Activated CD8-positive, alpha-beta T cell treated with anti-CD3 and anti-CD28 coated beads, Interleukin-2, amount 10 ng/mL, durations not matched to agents 7 days and 5 days (primary cell): ENCODE measurements at regions not wholly inside any gene's neighbourhood (a gene's known extent, or its start where the extent isn't known, plus 50 kb on each side); places are given as distances from the start of the nearest gene placed in this dataset.

ENCODE experiments used
- ATAC-seq: fragments of 150-1000 bp; cut with Tn5 transposase; one replicate; pipeline ENCODE4 v1.10.0; 2021; ENCODE audit warnings: moderate library complexity
- CTCF ChIA-PET: fragments of 350-600 bp; sonication (Branson Sonifier 250); formaldehyde crosslinking; loops from one replicate; lab custom pipeline; 2021; ENCODE audit warnings: antibody characterized with exemption; lab: Charles Lee
- POLR2A ChIA-PET: fragments of 350-600 bp; sonication (Branson Sonifier 250); formaldehyde crosslinking; loops from one replicate; lab custom pipeline; 2021; ENCODE audit warnings: antibody characterized with exemption; lab: Charles Lee
- DNase-seq: peaks from one replicate; pipeline ENCODE4 v3.0.0-alpha.2; 2020
- H3K27ac Mint-ChIP-seq: one replicate; pipeline ENCODE4 v1.8.0; 2021; ENCODE audit warnings: mild to moderate bottlenecking, mixed read lengths
- H3K27me3 Mint-ChIP-seq: one replicate; pipeline ENCODE4 v1.8.0; 2021; ENCODE audit warnings: low read depth, mixed read lengths
- H3K36me3 Mint-ChIP-seq: one replicate; pipeline ENCODE4 v1.8.0; 2021; ENCODE audit warnings: low read depth, mixed read lengths
- H3K4me1 Mint-ChIP-seq: one replicate; pipeline ENCODE4 v1.8.0; 2021; ENCODE audit warnings: low read depth, mixed read lengths
- H3K4me3 Mint-ChIP-seq: one replicate; pipeline ENCODE4 v1.8.0; 2021; ENCODE audit warnings: mild to moderate bottlenecking, mixed read lengths
- H3K9me3 Mint-ChIP-seq: one replicate; pipeline ENCODE4 v1.8.0; 2022; ENCODE audit warnings: mixed read lengths; ENCODE audit not compliant: insufficient read depth

DNA sequence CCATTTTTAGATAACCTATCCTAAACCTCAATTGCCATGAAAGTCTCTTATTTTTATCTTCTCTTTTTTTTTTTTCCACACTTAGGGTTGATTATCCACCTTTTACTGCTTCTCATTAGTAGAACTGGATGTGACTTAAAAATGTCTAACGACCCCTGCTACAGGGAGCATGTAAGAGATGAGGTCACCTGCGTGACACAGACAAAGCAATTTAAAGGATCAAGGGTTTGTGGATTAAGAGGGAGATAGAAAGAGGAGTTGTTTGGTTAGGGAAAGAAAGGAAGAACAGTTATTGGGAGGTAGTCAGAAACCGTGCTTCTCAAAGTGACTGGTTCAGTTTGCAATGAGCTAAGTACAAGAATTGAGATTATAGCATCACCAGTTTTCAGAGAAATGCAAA is 239.1 kb downstream of the ALX1 start:
- Mint-ChIP-seq H3K4me3 (no peak overlapping the region), H3K27me3 (no peaks in the 10 kb centered on the region), H3K27ac (no peak overlapping the region), H3K36me3 (no peaks in the 10 kb centered on the region), H3K9me3 (no peaks in the 10 kb centered on the region), H3K4me1 (no peaks in the 10 kb centered on the region)
- CTCF ChIA-PET: no interaction called here
- no peak for ATAC-seq
- POLR2A ChIA-PET: no interaction called here
- no peak for DNase-seq

DNA sequence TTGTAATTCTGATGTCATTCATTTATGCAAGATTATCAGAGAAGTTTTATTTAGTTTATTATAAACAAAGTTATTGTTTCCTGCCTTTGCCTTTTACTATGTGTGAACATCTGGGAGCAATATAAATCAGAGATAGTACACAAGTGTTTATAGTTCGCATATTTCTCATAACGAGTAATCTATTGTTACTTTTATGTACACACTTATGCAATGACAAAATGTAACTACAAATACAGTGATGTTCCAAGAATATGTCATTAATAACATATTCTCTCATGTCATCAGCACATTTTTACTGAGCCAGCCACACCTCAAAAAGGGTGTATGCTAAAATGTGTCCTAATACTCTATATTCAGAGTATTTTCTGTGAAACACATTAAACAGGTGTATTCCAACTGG is 243.2 kb downstream of the ALX1 start:
- H3K27me3 Mint-ChIP-seq: no peaks in the 10 kb centered on the region
- no peak overlapping the region for H3K27ac Mint-ChIP-seq
- peaks cover 9% of the 10 kb centered on the region for H3K4me1 Mint-ChIP-seq
- POLR2A ChIA-PET: no interaction called here
- CTCF ChIA-PET: no interaction called here
- DNase-seq: no peak
- no peak for ATAC-seq
- no peaks in the 10 kb centered on the region for H3K36me3 Mint-ChIP-seq
- no peak overlapping the region for H3K4me3 Mint-ChIP-seq
- H3K9me3 Mint-ChIP-seq: no peaks in the 10 kb centered on the region

DNA sequence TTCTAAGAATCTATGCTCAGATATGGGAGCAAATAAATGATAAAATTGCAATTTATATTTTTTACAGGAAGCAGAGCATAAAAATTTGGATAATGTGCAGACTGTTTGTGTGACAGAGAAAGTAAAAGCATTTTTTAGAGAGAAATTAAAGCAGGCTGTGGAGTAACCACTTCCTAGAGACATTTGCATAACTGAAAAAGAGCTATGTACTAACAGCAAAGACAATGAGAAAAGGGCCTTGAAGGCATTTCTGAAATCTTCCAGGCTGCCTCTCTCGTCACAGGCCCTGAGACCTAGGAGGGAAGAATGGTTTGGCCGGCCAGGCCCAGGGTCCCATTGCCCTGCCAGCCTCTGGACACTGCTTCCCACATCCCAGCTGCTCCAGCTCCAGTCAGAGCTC is 247.2 kb downstream of the ALX1 start:
- Mint-ChIP-seq H3K4me1 (peaks cover 9% of the 10 kb centered on the region), H3K36me3 (no peaks in the 10 kb centered on the region), H3K4me3 (no peak overlapping the region), H3K27me3 (no peaks in the 10 kb centered on the region), H3K27ac (no peak overlapping the region), H3K9me3 (no peaks in the 10 kb centered on the region)
- no peak for ATAC-seq
- ChIA-PET CTCF (interaction anchor here (0.9 to 1.3 kb wide), 2 partner anchors 13 to 58 kb away, joined by 3 to 5 read pairs; no protein-coding TSS in a partner anchor), POLR2A (no interaction called here)
- DNase-seq: no peak

DNA sequence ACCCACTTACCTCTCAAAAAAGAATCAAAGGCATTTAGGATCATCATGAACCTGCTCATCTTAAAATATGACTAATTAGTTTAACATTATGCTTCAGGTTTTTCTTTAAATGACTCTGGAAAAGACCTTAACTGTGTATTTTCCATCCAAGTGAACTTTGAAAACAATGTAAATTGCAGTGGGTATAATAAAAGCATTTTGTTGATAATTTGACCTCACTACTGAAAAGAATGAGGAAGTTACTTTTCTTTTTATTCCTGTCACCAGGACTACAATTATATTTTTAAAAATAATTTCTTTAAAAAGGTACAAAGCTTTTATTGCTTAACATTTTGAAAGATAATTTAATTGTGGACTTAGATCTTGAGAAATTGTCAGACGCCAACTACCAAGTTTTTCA is 249.9 kb downstream of the ALX1 start:
- CTCF ChIA-PET: no interaction called here
- H3K4me3 Mint-ChIP-seq: no peak overlapping the region
- POLR2A ChIA-PET: no interaction called here
- no peak for ATAC-seq
- H3K4me1 Mint-ChIP-seq: peaks cover 9% of the 10 kb centered on the region
- DNase-seq: no peak
- H3K27me3 Mint-ChIP-seq: no peaks in the 10 kb centered on the region
- H3K27ac Mint-ChIP-seq: no peak overlapping the region
- H3K36me3 Mint-ChIP-seq: no peaks in the 10 kb centered on the region
- H3K9me3 Mint-ChIP-seq: no peaks in the 10 kb centered on the region

DNA sequence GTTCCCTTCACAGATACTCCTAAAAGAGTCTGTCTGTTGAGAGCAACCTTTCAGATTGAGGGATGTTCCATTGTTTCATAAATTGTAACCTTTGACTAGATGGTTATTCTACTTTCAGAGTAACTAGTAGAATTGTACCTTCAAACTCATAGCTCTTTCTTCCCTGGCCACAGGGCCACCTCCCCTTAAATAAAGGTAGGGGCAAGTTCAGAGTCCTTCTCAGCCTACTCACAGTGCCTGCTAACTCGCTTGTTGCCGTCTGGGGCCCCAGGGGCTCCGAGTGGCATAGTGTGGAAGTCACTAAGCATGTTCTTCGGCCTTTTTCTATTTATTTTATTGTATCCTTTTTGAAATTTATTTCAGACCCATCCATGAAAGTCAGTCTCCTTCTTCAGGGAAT is 250.4 kb downstream of the ALX1 start:
- Mint-ChIP-seq H3K4me3 (no peak overlapping the region), H3K4me1 (peaks cover 9% of the 10 kb centered on the region), H3K9me3 (no peaks in the 10 kb centered on the region), H3K27me3 (no peaks in the 10 kb centered on the region), H3K36me3 (no peaks in the 10 kb centered on the region), H3K27ac (no peak overlapping the region)
- DNase-seq (no peak), ATAC-seq (no peak)
- CTCF ChIA-PET: no interaction called here
- POLR2A ChIA-PET: no interaction called here

DNA sequence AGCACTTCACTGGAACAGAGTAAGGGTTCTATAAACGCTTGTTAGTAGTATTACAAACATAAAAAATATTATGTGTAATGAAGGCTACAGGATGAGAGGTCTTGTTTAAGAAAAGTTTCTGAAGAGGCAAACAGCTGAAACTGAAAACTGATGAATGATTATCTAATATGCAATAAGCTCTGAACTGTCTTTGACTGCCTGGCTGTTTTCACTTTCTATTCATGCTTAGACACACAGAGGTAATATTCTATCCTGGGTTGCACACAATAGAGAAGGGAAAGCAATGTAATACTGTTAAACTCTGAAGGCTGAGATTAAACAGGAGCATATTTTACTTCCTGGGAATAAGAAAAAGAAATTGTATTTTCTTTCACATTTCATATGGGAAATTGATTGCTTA is 251.3 kb downstream of the ALX1 start:
- CTCF ChIA-PET: no interaction called here
- DNase-seq (no peak), ATAC-seq (no peak)
- Mint-ChIP-seq H3K9me3 (no peaks in the 10 kb centered on the region), H3K36me3 (no peaks in the 10 kb centered on the region), H3K27ac (no peak overlapping the region), H3K4me3 (no peak overlapping the region), H3K27me3 (no peaks in the 10 kb centered on the region), H3K4me1 (peaks cover 9% of the 10 kb centered on the region)
- POLR2A ChIA-PET: no interaction called here

DNA sequence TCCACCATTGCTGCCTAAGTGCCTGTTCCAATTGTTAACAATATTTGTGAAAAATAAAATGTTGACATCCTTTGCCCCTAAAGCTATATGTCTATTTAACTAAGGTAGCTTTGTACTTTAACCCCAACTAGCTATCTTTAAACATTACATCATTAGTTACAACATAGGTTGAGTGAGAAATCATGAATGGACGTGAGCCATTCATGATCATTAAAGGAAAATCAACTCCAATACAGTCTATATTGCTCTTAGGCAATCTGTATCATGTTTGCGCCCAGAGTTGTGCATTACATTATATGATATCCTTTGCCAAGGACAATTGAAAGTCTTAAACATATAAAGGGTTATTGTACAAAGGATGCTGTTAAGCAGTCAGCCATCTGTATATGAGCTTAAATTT is 269.6 kb downstream of the ALX1 start:
- POLR2A ChIA-PET: no interaction called here
- Mint-ChIP-seq H3K4me3 (no peak overlapping the region), H3K27ac (no peak overlapping the region), H3K27me3 (no peaks in the 10 kb centered on the region), H3K9me3 (no peaks in the 10 kb centered on the region), H3K4me1 (no peaks in the 10 kb centered on the region), H3K36me3 (no peaks in the 10 kb centered on the region)
- DNase-seq (no peak), ATAC-seq (no peak)
- CTCF ChIA-PET: no interaction called here

DNA sequence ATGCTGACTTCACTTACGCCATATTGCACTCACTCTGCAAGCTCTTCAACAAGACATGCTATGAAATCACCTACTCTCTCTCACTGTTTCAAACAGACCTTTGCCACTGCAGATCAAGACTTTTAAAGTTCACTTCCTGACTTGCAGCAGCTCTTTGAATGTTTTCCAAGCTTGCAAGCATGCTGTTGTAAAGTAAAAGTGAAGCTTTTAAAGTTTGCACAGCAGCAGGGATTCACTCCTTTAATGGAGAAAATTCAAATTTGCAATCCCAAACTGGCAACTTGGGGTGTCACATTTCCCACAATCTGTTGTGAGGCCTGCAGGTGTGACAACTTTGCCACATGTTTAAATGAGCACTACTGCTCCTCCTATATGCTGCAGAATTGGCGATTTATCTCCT is 270.9 kb downstream of the ALX1 start:
- ATAC-seq: no peak
- Mint-ChIP-seq H3K4me3 (no peak overlapping the region), H3K27ac (no peak overlapping the region), H3K4me1 (no peaks in the 10 kb centered on the region), H3K9me3 (no peaks in the 10 kb centered on the region), H3K36me3 (no peaks in the 10 kb centered on the region), H3K27me3 (no peaks in the 10 kb centered on the region)
- POLR2A ChIA-PET: no interaction called here
- CTCF ChIA-PET: no interaction called here
- no peak for DNase-seq

DNA sequence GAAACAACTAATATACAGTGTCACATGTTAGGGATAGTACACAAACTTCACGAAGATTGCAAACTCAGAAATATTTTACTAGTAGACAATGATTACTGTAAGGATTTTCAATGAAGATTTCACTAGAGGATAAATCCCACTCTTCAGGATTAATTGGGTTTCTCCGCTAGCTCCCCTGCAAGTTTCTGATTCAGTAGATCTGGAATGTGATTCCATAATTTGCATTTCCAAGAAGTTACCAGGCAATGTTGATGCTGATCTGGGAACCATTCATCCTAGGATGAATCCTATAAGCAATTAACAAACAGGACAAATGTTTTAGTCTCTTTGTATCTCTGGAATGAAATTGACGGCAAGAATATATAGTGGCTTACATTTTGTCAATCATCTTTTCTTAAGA is 272.4 kb downstream of the ALX1 start:
- no peaks in the 10 kb centered on the region for H3K9me3 Mint-ChIP-seq
- H3K4me3 Mint-ChIP-seq: no peak overlapping the region
- CTCF ChIA-PET: no interaction called here
- H3K27me3 Mint-ChIP-seq: no peaks in the 10 kb centered on the region
- DNase-seq (no peak), ATAC-seq (no peak)
- POLR2A ChIA-PET: no interaction called here
- H3K27ac Mint-ChIP-seq: no peak overlapping the region
- no peaks in the 10 kb centered on the region for H3K36me3 Mint-ChIP-seq
- H3K4me1 Mint-ChIP-seq: no peaks in the 10 kb centered on the region

DNA sequence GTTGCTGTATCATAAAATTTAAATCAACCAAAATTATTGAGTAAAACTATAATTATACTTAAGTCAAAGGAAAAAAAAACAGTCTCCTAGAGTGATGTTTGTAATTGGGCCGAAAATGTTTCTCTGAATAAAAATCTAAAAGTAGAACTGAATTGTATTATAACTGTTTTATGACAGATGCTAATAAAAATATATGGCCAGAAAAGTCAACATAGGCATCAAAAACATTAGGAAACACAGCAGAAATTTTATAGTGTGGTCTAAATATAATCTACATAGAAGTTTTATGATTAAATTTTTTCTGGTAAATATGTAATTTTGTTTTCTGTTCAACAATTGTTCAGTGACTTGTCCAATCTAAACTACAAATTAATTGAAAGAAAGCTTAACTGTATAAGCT is 277.8 kb downstream of the ALX1 start:
- no peak for DNase-seq
- H3K36me3 Mint-ChIP-seq: no peaks in the 10 kb centered on the region
- ChIA-PET CTCF (no interaction called here), POLR2A (no interaction called here)
- no peaks in the 10 kb centered on the region for H3K4me1 Mint-ChIP-seq
- no peaks in the 10 kb centered on the region for H3K9me3 Mint-ChIP-seq
- H3K4me3 Mint-ChIP-seq: no peak overlapping the region
- H3K27me3 Mint-ChIP-seq: no peaks in the 10 kb centered on the region
- no peak for ATAC-seq
- no peak overlapping the region for H3K27ac Mint-ChIP-seq

DNA sequence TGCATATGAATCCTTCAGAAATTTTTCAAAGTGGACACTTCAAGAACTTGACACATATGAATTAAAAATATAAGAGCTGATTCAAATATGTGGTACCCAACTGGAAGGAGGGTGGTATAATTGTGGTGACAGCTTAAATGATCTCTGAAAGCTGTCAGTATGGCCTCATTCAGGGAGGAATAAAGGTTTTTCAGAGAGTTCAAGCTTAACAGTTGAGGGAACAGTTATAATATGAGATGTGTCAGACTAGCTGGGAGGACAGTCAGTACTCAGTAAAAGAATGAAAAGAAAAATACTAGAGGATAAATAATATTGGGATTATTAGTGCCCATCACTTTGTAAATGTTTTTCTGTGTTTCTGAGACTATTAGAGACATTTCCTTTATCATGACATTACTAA is 277.5 kb downstream of the RASSF9 start:
- no peaks in the 10 kb centered on the region for H3K9me3 Mint-ChIP-seq
- H3K36me3 Mint-ChIP-seq: no peaks in the 10 kb centered on the region
- ATAC-seq: no peak
- H3K27ac Mint-ChIP-seq: no peak overlapping the region
- ChIA-PET CTCF (no interaction called here), POLR2A (no interaction called here)
- H3K4me1 Mint-ChIP-seq: no peaks in the 10 kb centered on the region
- H3K27me3 Mint-ChIP-seq: no peaks in the 10 kb centered on the region
- no peak overlapping the region for H3K4me3 Mint-ChIP-seq
- DNase-seq: no peak

DNA sequence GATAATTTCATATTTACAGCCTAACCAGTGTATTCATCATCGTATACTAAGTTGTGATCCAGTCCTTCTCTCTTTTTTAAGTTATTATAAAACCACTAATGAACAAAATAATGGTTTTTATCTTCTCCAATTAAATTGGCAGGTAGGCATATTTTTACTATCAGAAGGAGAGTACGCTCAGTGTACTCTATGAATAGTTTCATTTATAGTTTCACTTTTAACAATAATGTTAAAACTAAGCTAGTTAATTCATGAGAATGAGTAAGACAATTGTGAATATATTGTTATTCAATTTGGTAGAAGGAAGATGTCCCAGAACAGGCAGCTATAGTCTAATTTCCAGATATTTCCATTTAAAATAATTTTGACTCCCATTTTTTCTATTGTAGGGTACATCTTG is 277.1 kb downstream of the RASSF9 start:
- Mint-ChIP-seq H3K9me3 (no peaks in the 10 kb centered on the region), H3K27me3 (no peaks in the 10 kb centered on the region), H3K4me3 (no peak overlapping the region), H3K36me3 (no peaks in the 10 kb centered on the region), H3K27ac (no peak overlapping the region), H3K4me1 (no peaks in the 10 kb centered on the region)
- DNase-seq (no peak), ATAC-seq (no peak)
- ChIA-PET CTCF (no interaction called here), POLR2A (no interaction called here)

DNA sequence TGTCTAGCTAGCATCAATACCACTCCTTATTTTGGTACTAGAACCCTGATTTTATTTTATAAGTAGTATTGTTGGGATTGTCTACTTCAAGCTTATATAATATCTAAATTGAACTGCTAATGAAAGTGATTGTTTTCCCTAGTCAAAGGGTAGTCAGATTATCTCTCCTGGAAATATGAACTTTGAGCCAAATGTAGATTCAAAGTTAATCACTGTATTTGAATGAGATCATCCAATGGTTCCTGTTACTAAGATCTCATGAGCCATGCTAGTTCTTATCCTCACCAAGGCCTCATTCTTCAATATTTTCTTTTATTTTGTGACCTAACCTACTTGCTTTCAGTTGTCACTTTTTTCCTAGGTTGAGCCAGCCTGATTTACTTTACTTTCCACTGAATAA is 276.7 kb downstream of the RASSF9 start:
- Mint-ChIP-seq H3K27ac (no peak overlapping the region), H3K4me3 (no peak overlapping the region), H3K27me3 (no peaks in the 10 kb centered on the region), H3K9me3 (no peaks in the 10 kb centered on the region), H3K36me3 (no peaks in the 10 kb centered on the region), H3K4me1 (no peaks in the 10 kb centered on the region)
- ChIA-PET POLR2A (no interaction called here), CTCF (no interaction called here)
- ATAC-seq (no peak), DNase-seq (no peak)
